SU-DHL-6 (cell line): ENCODE measurements at regions not wholly inside any gene's neighbourhood (a gene's known extent, or its start where the extent isn't known, plus 50 kb on each side); places are given as distances from the start of the nearest gene placed in this dataset.

Experiments used
- CTCF ChIP-seq: fragments of 200-600 bp; sonication (generic); IDR thresholded peaks from one replicate; pipeline ENCODE4 v1.5.1; 2017; ENCODE audit warnings: antibody characterized with exemption, mild to moderate bottlenecking, low read length, moderate library complexity; ENCODE audit not compliant: insufficient read depth, poor library complexity, severe bottlenecking
- EZH2phosphoT487 ChIP-seq: fragments of 200-600 bp; sonication (generic), shearing (Covaris generic); conservative IDR thresholded peaks from 2 replicates; pipeline ENCODE4 v1.6.1; 2018; ENCODE audit warnings: mild to moderate bottlenecking, antibody characterized with exemption, low read length, moderate library complexity, mixed read lengths

DNA sequence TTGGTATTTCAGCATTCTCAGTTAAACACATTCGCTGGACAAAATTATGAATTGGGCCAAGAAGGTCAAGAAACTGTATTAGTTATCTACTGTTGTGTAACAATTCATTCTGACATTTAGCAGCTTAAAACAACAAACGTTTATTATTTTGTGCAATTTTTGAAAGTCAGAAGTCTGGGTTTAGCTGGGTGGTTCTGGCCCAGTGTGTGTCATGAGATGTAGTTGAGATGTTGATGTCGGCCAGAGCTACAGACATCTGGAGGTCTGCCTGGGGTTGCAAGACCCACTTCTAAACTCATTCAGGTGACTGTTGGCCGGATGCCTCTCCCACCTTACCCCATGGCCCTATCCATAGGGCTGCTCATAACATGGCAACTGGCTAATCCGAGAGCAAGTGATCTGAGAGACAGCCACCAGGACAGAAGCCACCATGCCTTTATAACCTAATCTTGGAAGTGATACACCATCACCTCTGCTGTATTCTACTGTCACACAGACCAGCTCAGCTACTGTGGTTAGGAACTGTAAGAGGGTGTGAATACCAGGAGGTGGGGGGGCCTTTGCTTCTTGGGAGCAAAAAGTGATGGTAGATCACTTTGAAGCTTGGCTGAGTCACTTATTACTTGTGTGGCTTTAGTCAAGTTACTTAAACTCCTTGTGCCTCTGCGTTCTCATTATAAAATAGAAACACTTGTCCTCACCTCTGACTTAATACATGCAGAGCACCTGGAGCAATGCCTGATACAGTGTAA, 217.0 kb upstream of the MYLIP start:
- TF ChIP-seq CTCF (no peak), EZH2phosphoT487 (no peak)
